ENCODE measurements at regions not wholly inside any gene's neighbourhood (a gene's known extent, or its start where the extent isn't known, plus 50 kb on each side); places are given as distances from the start of the nearest gene placed in this dataset.

DNA sequence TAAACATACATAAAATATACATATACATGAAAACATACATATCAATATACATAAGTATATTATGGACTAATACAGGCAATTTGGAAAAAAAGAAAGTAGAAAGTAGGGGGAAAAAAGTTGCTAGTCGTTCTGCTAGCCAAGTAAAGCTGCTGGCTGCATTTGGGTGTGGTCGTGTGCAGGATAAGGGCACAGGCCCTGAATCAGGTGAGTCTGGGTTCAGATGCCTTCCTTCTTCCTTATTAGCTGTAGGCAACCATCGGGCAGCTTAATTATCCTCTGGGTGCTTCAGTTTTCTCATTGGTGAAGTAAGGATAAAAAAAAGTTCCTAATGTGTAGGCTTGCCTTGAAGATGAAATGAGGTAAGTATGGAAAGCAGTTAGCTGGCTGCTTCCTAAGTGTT is 59.2 kb upstream of the SPRY4 start:
- no peak for DNase-seq (ENCODE audit: low read depth in 2 of 3, low spot score in 2 of 3)

DNA sequence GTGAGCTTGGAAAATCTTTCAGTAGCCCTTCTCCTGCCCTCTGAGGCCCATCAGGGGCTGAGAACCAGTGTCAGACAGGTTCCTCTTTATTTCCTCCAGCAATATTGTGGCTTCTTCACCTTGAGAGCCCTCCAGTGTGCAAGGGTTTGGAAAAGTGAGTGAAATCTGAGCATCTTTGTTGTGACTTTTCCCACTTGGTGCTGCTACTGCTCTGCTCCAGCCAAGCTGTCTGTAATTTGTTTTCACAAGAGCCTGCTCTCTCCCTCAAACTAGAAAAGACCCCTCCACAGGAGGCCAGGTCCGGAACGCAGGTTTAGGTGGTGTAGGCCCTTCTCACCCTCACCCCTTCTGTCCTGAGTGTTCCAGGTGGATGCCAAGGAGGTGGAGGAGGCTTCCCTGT is 57.4 kb upstream of the SPRY4 start:
- DNase-seq (ENCODE audit: low read depth in 2 of 3, low spot score in 2 of 3) = no peak

DNA sequence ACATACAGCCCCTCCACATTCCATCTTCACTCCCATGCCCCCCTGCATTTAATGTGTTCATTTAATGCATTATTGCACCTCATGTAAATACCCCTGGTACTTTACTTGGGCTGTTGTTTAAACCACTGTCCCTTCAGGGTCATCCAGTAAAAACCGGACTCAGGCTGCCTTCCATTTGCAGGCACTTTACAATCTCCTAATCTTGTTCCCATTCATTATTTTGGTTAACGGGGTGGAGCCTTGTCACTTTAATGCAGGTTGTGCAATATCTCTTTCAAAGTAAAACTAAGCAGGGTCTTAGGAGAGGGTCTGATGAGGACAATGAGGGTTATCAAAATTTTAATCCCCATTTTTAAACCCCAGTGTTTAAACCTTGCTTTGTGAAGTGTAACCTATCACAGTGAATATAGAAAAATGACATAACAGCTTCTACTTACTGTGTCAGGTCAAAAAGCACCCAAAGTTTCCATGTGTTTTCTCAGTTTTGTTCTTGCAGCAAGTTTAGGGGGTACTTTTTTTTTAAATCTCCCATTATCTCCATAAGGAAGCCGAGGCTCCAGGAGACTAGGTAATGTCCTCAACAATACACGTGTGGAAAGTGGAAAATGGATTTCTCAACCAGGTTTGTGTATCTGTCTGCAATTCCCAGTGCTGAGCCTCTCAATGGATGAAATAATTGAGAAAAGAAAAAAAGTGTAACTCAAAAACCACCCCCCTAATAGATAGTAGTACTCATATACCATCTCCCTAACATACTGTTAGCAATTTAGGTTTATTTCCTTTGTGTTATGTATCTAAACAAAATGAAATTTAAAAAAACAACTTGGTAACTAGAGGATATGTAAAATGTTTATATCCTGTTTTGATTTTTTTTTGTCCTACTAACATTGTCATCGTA is 54.2 kb upstream of the SPRY4 start:
- DNase-seq (ENCODE audit: low read depth in 2 of 3, low spot score in 2 of 3) = no peak

DNA sequence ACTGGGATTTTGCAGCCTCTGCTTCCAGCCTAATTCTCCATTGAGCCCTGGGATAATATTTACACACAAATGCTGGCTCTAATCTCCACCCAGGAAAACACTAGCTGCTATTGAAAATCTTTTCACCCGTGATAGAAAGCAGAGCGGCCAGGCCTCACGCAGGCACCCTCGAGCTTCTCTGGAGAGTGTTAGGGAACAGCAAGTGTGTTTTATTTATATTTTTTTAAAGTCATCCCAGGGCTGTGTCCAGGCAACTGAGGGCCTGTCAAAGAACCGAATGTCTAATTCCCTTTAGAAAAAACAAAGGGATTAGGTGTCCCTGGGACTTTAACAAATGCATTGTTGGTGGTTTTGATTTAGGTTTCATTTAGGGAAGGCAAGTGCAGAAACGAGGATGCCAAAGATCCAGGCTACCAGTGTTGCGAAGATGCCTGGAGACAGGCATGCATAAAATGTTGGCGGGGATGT is 51.2 kb upstream of the SPRY4 start:
- no peak for DNase-seq (ENCODE audit: low read depth in 2 of 3, low spot score in 2 of 3)
